Vagina (tissue), 2 donors: ENCODE measurements at regions not wholly inside any gene's neighbourhood (a gene's known extent, or its start where the extent isn't known, plus 50 kb on each side); places are given as distances from the start of the nearest gene placed in this dataset.

ENCODE experiments used
- CTCF ChIP-seq, 3 experiments: fragments of 450-650 bp in 2 of 3; fragments of 200-600 bp in 1 of 3; sonication (generic) in 1 of 3; IDR thresholded peaks; one replicate each; pipeline ENCODE4 v1.5.1; 2017 to 2019; ENCODE audit warnings: antibody characterized with exemption in 3 of 3, mild to moderate bottlenecking in 2 of 3, moderate library complexity in 2 of 3
- POLR2A ChIP-seq, 2 donors: fragments of 450-650 bp; IDR thresholded peaks; one replicate each; pipeline ENCODE4 v1.6.1; 2017; ENCODE audit warnings: antibody characterized with exemption in 2 of 2, mild to moderate bottlenecking in 2 of 2, moderate library complexity in 2 of 2
- POLR2AphosphoS5 ChIP-seq, 2 donors: sonication (generic); formaldehyde crosslinking; IDR thresholded peaks; one replicate each; pipeline ENCODE4 v1.9.0; 2017; ENCODE audit warnings: antibody characterized with exemption in 2 of 2, mild to moderate bottlenecking in 2 of 2, low read depth in 1 of 2; ENCODE audit not compliant: insufficient read depth in 1 of 2

DNA sequence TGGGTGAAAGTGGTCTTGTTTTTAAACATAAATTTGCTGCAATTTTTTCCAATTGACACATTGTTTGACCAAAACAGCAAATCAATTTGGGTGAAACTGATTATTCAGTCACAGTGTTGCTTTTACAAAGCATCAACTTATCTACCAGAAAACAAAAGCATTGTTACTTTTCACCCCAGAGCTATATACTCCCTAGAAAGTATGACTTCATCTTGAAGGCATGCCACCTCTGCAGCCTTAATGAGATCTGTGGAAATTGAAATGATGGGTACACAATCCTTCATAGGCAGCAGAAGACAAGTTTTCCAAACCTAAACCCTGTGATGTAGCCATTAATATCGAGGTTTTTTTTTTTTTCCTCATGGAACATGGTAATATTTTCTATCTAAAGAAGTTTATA, 615.9 kb downstream of the CHSY3 start:
- TF ChIP-seq CTCF (IDR thresholded peaks at IDR 0.05) (no peak), POLR2AphosphoS5 (IDR thresholded peaks at IDR 0.05; ENCODE audit: insufficient read depth in 1 of 2, low read depth in 1 of 2) (no peak), POLR2A (IDR thresholded peaks at IDR 0.05) (no peak)
